IMR-90 (cell line): ENCODE measurements at regions not wholly inside any gene's neighbourhood (a gene's known extent, or its start where the extent isn't known, plus 50 kb on each side); places are given as distances from the start of the nearest gene placed in this dataset.

ENCODE experiments used
- ATAC-seq: fragments of 200-7000 bp; cut with Tn5 transposase; 2 replicates; pipeline ENCODE4 v1.9.1; 2020; ENCODE audit warnings: low read depth, mild to moderate bottlenecking, moderate library complexity
- BruUV-seq: library from RNA; stranded (reverse); fragments of 400-500 nt; replicated peaks from 2 replicates; lab custom pipeline; 2021; lab: Mats Ljungman, UMichigan
- CTCF ChIA-PET: fragments of 300-600 bp; formaldehyde crosslinking; extraction: SDS; loops from one replicate; lab custom pipeline; 2021; ENCODE audit warnings: antibody characterized with exemption; lab: Yijun Ruan, JAX
- POLR2A ChIA-PET: fragments of 300-600 bp; sonication (Branson Sonifier 250); formaldehyde crosslinking; loops from one replicate; lab custom pipeline; 2022; ENCODE audit warnings: antibody characterized with exemption; ENCODE audit not compliant: unreplicated experiment; lab: Charles Lee
- DNase-seq: peaks from one replicate; pipeline ENCODE4 v3.0.0; 2013
- H2AFZ ChIP-seq: replicated peaks from 2 replicates; pipeline ENCODE3; 2013; ENCODE audit warnings: low read length, mild to moderate bottlenecking; ENCODE audit not compliant: poor library complexity
- H2AK5ac ChIP-seq: 2 replicates; pipeline ENCODE4 v1.6.1; 2013; ENCODE audit warnings: low read depth, low read length, inconsistent platforms
- H2AK9ac ChIP-seq: replicated peaks from 2 replicates; pipeline ENCODE3; 2013; ENCODE audit warnings: mild to moderate bottlenecking, low read depth, low read length, moderate library complexity; ENCODE audit not compliant: poor library complexity
- H2BK120ac ChIP-seq: 2 replicates; pipeline ENCODE4 v1.6.1; 2013; ENCODE audit warnings: low read depth, low read length, inconsistent platforms
- H2BK15ac ChIP-seq: 3 replicates; pipeline ENCODE4 v1.6.1; 2013; ENCODE audit warnings: low read depth, low read length, inconsistent platforms
- H2BK20ac ChIP-seq: 2 replicates; pipeline ENCODE4 v1.6.1; 2013; ENCODE audit warnings: low read depth, mild to moderate bottlenecking, inconsistent platforms, low read length, moderate library complexity
- H2BK5ac ChIP-seq: 2 replicates; pipeline ENCODE4 v1.6.1; 2013; ENCODE audit warnings: mild to moderate bottlenecking, low read depth, low read length, inconsistent platforms; ENCODE audit not compliant: poor library complexity, severe bottlenecking
- H3K14ac ChIP-seq: replicated peaks from 2 replicates; pipeline ENCODE4 v1.6.1; 2013; ENCODE audit warnings: low read depth, low read length, inconsistent platforms
- H3K18ac ChIP-seq: 2 replicates; pipeline ENCODE4 v1.6.1; 2013; ENCODE audit warnings: low read depth, low read length, control low read depth
- H3K23ac ChIP-seq: 2 replicates; pipeline ENCODE4 v1.6.1; 2013; ENCODE audit warnings: low read depth, low read length, inconsistent platforms
- H3K27ac ChIP-seq: 2 replicates; pipeline ENCODE4 v1.5.1; 2013; ENCODE audit warnings: mild to moderate bottlenecking, control low read depth, low read length; ENCODE audit not compliant: insufficient read depth
- H3K27me3 ChIP-seq: 2 replicates; pipeline ENCODE4 v1.6.1; 2013; ENCODE audit warnings: low read length; ENCODE audit not compliant: control insufficient read depth, insufficient read depth
- H3K36me3 ChIP-seq: 2 replicates; pipeline ENCODE4 v1.6.1; 2013; ENCODE audit warnings: low read length, mixed read lengths; ENCODE audit not compliant: control insufficient read depth, insufficient read depth
- H3K4ac ChIP-seq: 2 replicates; pipeline ENCODE4 v1.6.1; 2013; ENCODE audit warnings: low read depth, low read length, inconsistent platforms
- H3K4me1 ChIP-seq: 2 replicates; pipeline ENCODE4 v1.6.1; 2013; ENCODE audit warnings: low read length, mixed read lengths; ENCODE audit not compliant: control insufficient read depth, insufficient read depth
- H3K4me2 ChIP-seq: 2 replicates; pipeline ENCODE4 v1.6.1; 2013; ENCODE audit warnings: low read depth, mild to moderate bottlenecking, control low read depth, low read length, moderate library complexity
- H3K4me3 ChIP-seq: 2 replicates; pipeline ENCODE4 v1.5.1; 2013; ENCODE audit warnings: low read depth, mild to moderate bottlenecking, control low read depth, low read length, moderate library complexity; ENCODE audit not compliant: insufficient read depth
- H3K56ac ChIP-seq: 2 replicates; pipeline ENCODE4 v1.6.1; 2013; ENCODE audit warnings: low read length, inconsistent platforms; ENCODE audit not compliant: insufficient read depth; ENCODE audit errors: extremely low read depth
- H3K79me1 ChIP-seq, 2 experiments: 2 replicates each; pipeline ENCODE4 v1.6.1; 2013; ENCODE audit warnings: low read length in 2 of 2, inconsistent platforms in 1 of 2, low read depth in 1 of 2
- H3K9ac ChIP-seq: 2 replicates; pipeline ENCODE4 v1.6.1; 2013; ENCODE audit warnings: low read depth, low read length, control low read depth
- H3K9me1 ChIP-seq: 2 replicates; pipeline ENCODE4 v1.6.1; 2013; ENCODE audit warnings: low read length, inconsistent platforms; ENCODE audit not compliant: insufficient read depth
- H3K9me3 ChIP-seq: 2 replicates; pipeline ENCODE4 v1.6.1; 2013; ENCODE audit warnings: low read length; ENCODE audit not compliant: control insufficient read depth, insufficient read depth
- H4K20me1 ChIP-seq: 2 replicates; pipeline ENCODE4 v1.6.1; 2013; ENCODE audit warnings: low read length, inconsistent platforms; ENCODE audit not compliant: insufficient read depth
- H4K5ac ChIP-seq: 2 replicates; pipeline ENCODE4 v1.6.1; 2013; ENCODE audit warnings: mild to moderate bottlenecking, low read depth, low read length, control low read depth
- H4K8ac ChIP-seq, 2 experiments: 2 replicates each; pipeline ENCODE4 v1.6.1; 2013; ENCODE audit warnings: low read depth in 2 of 2, low read length in 2 of 2, control low read depth in 1 of 2, inconsistent platforms in 1 of 2
- H4K91ac ChIP-seq: 2 replicates; pipeline ENCODE4 v1.6.1; 2013; ENCODE audit warnings: low read depth, low read length, inconsistent platforms; ENCODE audit not compliant: insufficient read depth
- BHLHE40 ChIP-seq: fragments of 150-350 bp; IDR thresholded peaks from 2 replicates; pipeline ENCODE4 v1.6.1; 2016; ENCODE audit warnings: mild to moderate bottlenecking, low read depth, low read length
- CEBPB ChIP-seq: IDR thresholded peaks from 2 replicates; pipeline ENCODE4 v1.6.1; 2012; ENCODE audit warnings: low read depth, low read length, improper control_type of control experiment
- CHD1 ChIP-seq: IDR thresholded peaks from 2 replicates; pipeline ENCODE4 v1.6.1; 2012; ENCODE audit warnings: low read depth, low read length, improper control_type of control experiment
- MAFK ChIP-seq: IDR thresholded peaks from 2 replicates; pipeline ENCODE4 v1.6.1; 2012; ENCODE audit warnings: low read depth, low read length, improper control_type of control experiment
- MAZ ChIP-seq: IDR thresholded peaks from 2 replicates; pipeline ENCODE4 v1.6.1; 2012; ENCODE audit warnings: low read depth, mild to moderate bottlenecking, low read length, improper control_type of control experiment, moderate library complexity, borderline replicate concordance
- POLR2A ChIP-seq: IDR thresholded peaks from 2 replicates; pipeline ENCODE4 v1.6.1; 2012; ENCODE audit warnings: mild to moderate bottlenecking, low read depth, low read length
- RAD21 ChIP-seq: IDR thresholded peaks from 2 replicates; pipeline ENCODE4 v1.6.1; 2012; ENCODE audit warnings: low read length, improper control_type of control experiment
- USF2 ChIP-seq: fragments of 150-350 bp; IDR thresholded peaks from 2 replicates; pipeline ENCODE4 v1.6.1; 2017; ENCODE audit warnings: mild to moderate bottlenecking, antibody characterized with exemption, low read length, low read depth
- WGBS, 2 experiments: methylation state at CpG; one replicate each; pipeline versions ENCODE4 v1.1.5 to v1.1.7; 2013; ENCODE audit warnings: missing lambda C conversion rate in 2 of 2; ENCODE audit not compliant: insufficient read length in 1 of 2; ENCODE audit errors: extremely low coverage in 2 of 2; 5-methylcytosine and 5-hydroxymethylcytosine counted together
- dilution Hi-C: fragments of 300-500 bp; cut with HindIII; formaldehyde crosslinking; loops from one replicate; pipeline ENCODE4 v1.14.3; 2018; ENCODE audit warnings: low sequenced_read_pairs; ENCODE audit not compliant: unreplicated experiment
- in situ Hi-C: fragments of 300-500 bp; cut with MboI; formaldehyde crosslinking; loops from 3 replicates; pipeline ENCODE4 v1.14.3; 2019; ENCODE audit warnings: low sequenced_read_pairs, inconsistent platforms, mixed read lengths
- intact Hi-C: fragments of 100-400 bp; cut with micrococcal nuclease; formaldehyde crosslinking; loops from 2 replicates; pipeline ENCODE4 v1.10.0; 2022
- TF ChIP-seq, protein P1 (sequence below): conservative IDR thresholded peaks from 2 replicates; pipeline ENCODE4 v1.5.1; 2012; ENCODE audit warnings: mild to moderate bottlenecking, low read depth, low read length, improper control_type of control experiment
- TF ChIP-seq, protein P2 (sequence below): fragments of 150-350 bp; IDR thresholded peaks from 2 replicates; pipeline ENCODE4 v1.6.1; 2016; ENCODE audit warnings: low read depth, mild to moderate bottlenecking, low read length, moderate library complexity, borderline replicate concordance

GRCh38 chr21:31521515-31521914, 138.0 kb upstream of the SOD1 start:
- H4K8ac ChIP-seq, result no peak overlapping the region
- WGBS, 2 experiments, result no CpG with 5 or more reads among the region's 3 CpGs
- no peak overlapping the region for H4K91ac ChIP-seq
- intact Hi-C loops (no loop called here), in situ Hi-C loops (no loop called here), dilution Hi-C loops (no loop called here)
- no peak overlapping the region for H3K23ac ChIP-seq
- POLR2A ChIA-PET, result no interaction called here
- no peak overlapping the region for H2BK5ac ChIP-seq
- no peak overlapping the region for H2BK15ac ChIP-seq
- no peak overlapping the region for H3K14ac ChIP-seq
- H2BK20ac ChIP-seq, result no peak overlapping the region
- H3K9me1 ChIP-seq, result no peaks in the 10 kb centered on the region
- H3K4me1 ChIP-seq, result no peaks in the 10 kb centered on the region
- no peak overlapping the region for H4K5ac ChIP-seq
- no peak overlapping the region for H2AFZ ChIP-seq
- no peak overlapping the region for H3K4me2 ChIP-seq
- CTCF ChIA-PET, result no interaction called here
- H3K9me3 ChIP-seq, result no peaks in the 10 kb centered on the region; the same call in 1 of the 2 replicates
- H3K56ac ChIP-seq, result no peak overlapping the region
- no peak overlapping the region for H3K9ac ChIP-seq
- ATAC-seq (no peak), DNase-seq (no peak)
- H3K4ac ChIP-seq, result no peak overlapping the region
- no peak overlapping the region for H3K18ac ChIP-seq
- H2AK9ac ChIP-seq, result no peak overlapping the region
- H2BK120ac ChIP-seq, result no peak overlapping the region
- no peak overlapping the region for H3K4me3 ChIP-seq
- no peak for TF ChIP-seq CEBPB
- no peak for TF ChIP-seq MAFK
- TF ChIP-seq POLR2A, result no peak
- TF ChIP-seq MAZ, result no peak
- no peak for TF ChIP-seq RAD21
- TF ChIP-seq, protein P1, sequence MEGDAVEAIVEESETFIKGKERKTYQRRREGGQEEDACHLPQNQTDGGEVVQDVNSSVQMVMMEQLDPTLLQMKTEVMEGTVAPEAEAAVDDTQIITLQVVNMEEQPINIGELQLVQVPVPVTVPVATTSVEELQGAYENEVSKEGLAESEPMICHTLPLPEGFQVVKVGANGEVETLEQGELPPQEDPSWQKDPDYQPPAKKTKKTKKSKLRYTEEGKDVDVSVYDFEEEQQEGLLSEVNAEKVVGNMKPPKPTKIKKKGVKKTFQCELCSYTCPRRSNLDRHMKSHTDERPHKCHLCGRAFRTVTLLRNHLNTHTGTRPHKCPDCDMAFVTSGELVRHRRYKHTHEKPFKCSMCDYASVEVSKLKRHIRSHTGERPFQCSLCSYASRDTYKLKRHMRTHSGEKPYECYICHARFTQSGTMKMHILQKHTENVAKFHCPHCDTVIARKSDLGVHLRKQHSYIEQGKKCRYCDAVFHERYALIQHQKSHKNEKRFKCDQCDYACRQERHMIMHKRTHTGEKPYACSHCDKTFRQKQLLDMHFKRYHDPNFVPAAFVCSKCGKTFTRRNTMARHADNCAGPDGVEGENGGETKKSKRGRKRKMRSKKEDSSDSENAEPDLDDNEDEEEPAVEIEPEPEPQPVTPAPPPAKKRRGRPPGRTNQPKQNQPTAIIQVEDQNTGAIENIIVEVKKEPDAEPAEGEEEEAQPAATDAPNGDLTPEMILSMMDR, result no peak
- TF ChIP-seq BHLHE40, result no peak
- TF ChIP-seq, protein P2, sequence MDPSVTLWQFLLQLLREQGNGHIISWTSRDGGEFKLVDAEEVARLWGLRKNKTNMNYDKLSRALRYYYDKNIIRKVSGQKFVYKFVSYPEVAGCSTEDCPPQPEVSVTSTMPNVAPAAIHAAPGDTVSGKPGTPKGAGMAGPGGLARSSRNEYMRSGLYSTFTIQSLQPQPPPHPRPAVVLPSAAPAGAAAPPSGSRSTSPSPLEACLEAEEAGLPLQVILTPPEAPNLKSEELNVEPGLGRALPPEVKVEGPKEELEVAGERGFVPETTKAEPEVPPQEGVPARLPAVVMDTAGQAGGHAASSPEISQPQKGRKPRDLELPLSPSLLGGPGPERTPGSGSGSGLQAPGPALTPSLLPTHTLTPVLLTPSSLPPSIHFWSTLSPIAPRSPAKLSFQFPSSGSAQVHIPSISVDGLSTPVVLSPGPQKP, result no peak
- no peak for TF ChIP-seq CHD1
- no peak for TF ChIP-seq USF2
- H4K20me1 ChIP-seq, result no peaks in the 10 kb centered on the region
- H2AK5ac ChIP-seq, result no peak overlapping the region
- no peak overlapping the region for H3K27ac ChIP-seq
- BruUV-seq, result no TSS peak
- H3K79me1 ChIP-seq, result no peaks in the 10 kb centered on the region
- H3K27me3 ChIP-seq, result no peaks in the 10 kb centered on the region
- H3K36me3 ChIP-seq, result no peaks in the 10 kb centered on the region
